Stimulated activated CD4-positive, alpha-beta T cell treated with anti-CD3 and anti-CD28 coated beads, Interleukin-1b, Interleukin-23, amount 100 ng/mL, for 24 hours (primary cell): ENCODE measurements at regions not wholly inside any gene's neighbourhood (a gene's known extent, or its start where the extent isn't known, plus 50 kb on each side); places are given as distances from the start of the nearest gene placed in this dataset.
"Not testable (repeated sequence)": the region's sequence is repeated elsewhere in the genome, so short reads cannot be mapped to it uniquely, and the experiment has no call there.

ENCODE experiments used
- DNase-seq, 4 experiments: peaks; one replicate each; pipeline ENCODE4 v3.0.0-alpha.2; 2020; ENCODE audit warnings: low read depth in 4 of 4, low spot score in 1 of 4

GRCh38 chr4:138633580-138633904 lies 382.0 kb upstream of the NOCT start:
- DNase-seq: no peak

- DNase-seq: no peak
These were observed 382.6 kb upstream of the NOCT start for GRCh38 chr4:138632856-138633579.

GRCh38 chr4:138630666-138631065 lies 384.9 kb upstream of the NOCT start:
- no peak for DNase-seq

- DNase-seq: no peak
These were observed 385.9 kb upstream of the NOCT start for GRCh38 chr4:138629669-138630068.

GRCh38 chr4:138627096-138627495 lies 384.9 kb upstream of the SLC7A11 start:
- no peak for DNase-seq

GRCh38 chr4:138622362-138622761 lies 380.2 kb upstream of the SLC7A11 start:
- DNase-seq: not testable (repeated sequence)

- DNase-seq: no peak
These were observed 374.6 kb upstream of the SLC7A11 start for GRCh38 chr4:138616775-138617174.

- DNase-seq: no peak
These were observed 372.4 kb upstream of the SLC7A11 start for GRCh38 chr4:138614398-138615142.

- no peak for DNase-seq
These were observed 370.3 kb upstream of the SLC7A11 start for GRCh38 chr4:138612428-138612827.

- DNase-seq: no peak
These were observed 369.6 kb upstream of the SLC7A11 start for GRCh38 chr4:138611721-138612120.

GRCh38 chr4:138611017-138611416 lies 368.9 kb upstream of the SLC7A11 start:
- no peak for DNase-seq

- no peak for DNase-seq
These were observed 367.8 kb upstream of the SLC7A11 start for GRCh38 chr4:138609943-138610350.

GRCh38 chr4:138604556-138604955 lies 362.4 kb upstream of the SLC7A11 start:
- no peak for DNase-seq

GRCh38 chr4:138602664-138603063 lies 360.5 kb upstream of the SLC7A11 start:
- DNase-seq: no peak

- DNase-seq: no peak
These were observed 357.8 kb upstream of the SLC7A11 start for GRCh38 chr4:138599965-138600364.

GRCh38 chr4:138598226-138598625 lies 356.1 kb upstream of the SLC7A11 start:
- DNase-seq: no peak

- DNase-seq: no peak
These were observed 354.7 kb upstream of the SLC7A11 start for GRCh38 chr4:138596896-138597295.

GRCh38 chr4:138595731-138596460 lies 353.7 kb upstream of the SLC7A11 start:
- no peak for DNase-seq

GRCh38 chr4:138595171-138595570 lies 353.0 kb upstream of the SLC7A11 start:
- no peak for DNase-seq

GRCh38 chr4:138592796-138593195 lies 350.6 kb upstream of the SLC7A11 start:
- no peak for DNase-seq

- DNase-seq: no peak
These were observed 349.7 kb upstream of the SLC7A11 start for GRCh38 chr4:138591808-138592207.

GRCh38 chr4:138588501-138588900 lies 346.4 kb upstream of the SLC7A11 start:
- DNase-seq: no peak
